ENCODE measurements at regions not wholly inside any gene's neighbourhood (a gene's known extent, or its start where the extent isn't known, plus 50 kb on each side); places are given as distances from the start of the nearest gene placed in this dataset.

DNA sequence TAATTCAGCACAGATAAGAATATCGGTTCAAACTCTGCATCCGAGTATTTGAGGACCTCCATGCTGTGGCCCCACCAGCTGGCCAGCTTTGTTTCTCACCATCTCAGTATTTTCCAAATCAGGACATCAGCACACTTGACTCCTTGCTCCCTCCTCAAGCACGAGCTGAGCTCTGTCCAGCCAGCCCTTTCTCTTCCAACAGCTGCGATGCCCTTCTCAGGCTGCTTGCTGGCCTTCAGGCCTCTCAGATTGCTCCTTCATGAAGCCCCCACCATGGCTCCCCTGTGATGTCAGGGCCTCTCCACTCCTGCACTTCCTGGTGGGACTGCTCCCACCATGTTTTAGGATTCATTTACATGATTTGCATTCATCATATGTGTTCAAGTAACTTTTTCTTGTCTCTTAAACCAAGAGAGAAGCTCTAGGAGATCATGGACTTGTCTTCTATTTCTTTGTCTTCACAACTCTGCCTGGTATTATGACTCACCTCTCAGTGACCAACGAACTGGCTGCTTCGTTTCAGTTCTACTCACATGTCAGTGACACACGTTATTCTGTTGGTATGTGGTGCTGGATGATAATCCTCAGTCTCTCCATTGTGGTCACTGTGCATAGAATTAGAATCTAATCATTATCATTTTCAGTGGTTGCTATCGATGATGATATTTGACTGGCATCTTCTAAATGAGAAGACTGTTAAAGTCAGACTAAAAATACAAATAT lies 471.7 kb downstream of the EFNB2 start:
- TF ChIP-seq CTCF (conservative IDR thresholded peaks at IDR 0.05; ENCODE audit: low read length) (no peak), EZH2phosphoT487 (IDR thresholded peaks at IDR 0.05; ENCODE audit: borderline replicate concordance, low read depth, low read length) (no peak)

Data from OCI-LY7 (cell line).